OCI-M2 (cell line): ENCODE measurements at regions not wholly inside any gene's neighbourhood (a gene's known extent, or its start where the extent isn't known, plus 50 kb on each side); places are given as distances from the start of the nearest gene placed in this dataset.
"Not testable (repeated sequence)": the region's sequence is repeated elsewhere in the genome, so short reads cannot be mapped to it uniquely, and the experiment has no call there.

Experiments used
- DNase-seq: peaks from one replicate; lab custom pipeline; 2025; ENCODE audit not compliant: unreplicated experiment; lab: John Stamatoyannopoulos, UW

- DNase-seq, result no peak
Measured at GRCh38 chr9:12195456-12195855, 497.7 kb upstream of the TYRP1 start.

DNA sequence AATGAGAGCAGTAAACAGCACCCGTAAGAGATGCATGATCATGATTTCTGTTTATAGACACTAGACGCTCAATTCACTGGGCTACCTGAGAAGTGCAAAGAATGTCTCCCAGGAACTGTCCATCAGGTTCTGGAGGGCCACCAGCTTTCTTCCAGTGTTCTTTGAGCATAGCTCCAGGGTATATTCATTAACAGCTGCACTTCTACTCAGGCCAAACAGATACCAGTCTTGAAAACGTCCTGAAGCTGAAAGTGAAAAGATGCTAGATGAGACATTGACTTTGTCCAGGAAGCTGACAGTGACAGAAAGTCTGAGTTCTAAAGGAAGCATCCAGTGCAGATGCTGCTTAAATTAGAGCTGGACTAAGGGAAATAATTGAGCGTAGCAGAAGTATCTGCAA, 488.7 kb upstream of the TYRP1 start:
- DNase-seq, result no peak

- no peak for DNase-seq
Measured at GRCh38 chr9:12212860-12213259, 480.3 kb upstream of the TYRP1 start.

- no peak for DNase-seq
Measured at GRCh38 chr9:12221470-12221869, 471.7 kb upstream of the TYRP1 start.

GRCh38 chr9:12224449-12224848, 468.7 kb upstream of the TYRP1 start:
- no peak for DNase-seq

DNA sequence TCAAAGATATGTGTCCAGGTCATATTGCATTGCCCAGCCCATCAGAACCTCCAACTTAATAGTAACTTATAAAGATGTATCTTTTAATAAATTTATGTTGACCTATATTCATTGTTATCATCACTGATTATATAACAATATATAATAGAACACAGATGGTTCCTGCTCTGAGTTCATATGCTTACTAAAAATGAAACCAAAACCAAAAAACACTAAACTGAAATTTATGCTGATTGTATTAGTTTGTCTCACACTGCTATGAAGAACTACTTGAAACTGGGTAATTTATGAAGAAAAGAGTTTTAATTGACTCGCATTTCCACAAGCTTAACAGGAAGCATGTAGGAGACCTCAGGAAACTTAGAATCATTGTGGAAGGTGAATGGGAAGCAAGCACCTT, 462.5 kb upstream of the TYRP1 start:
- DNase-seq, result no peak

GRCh38 chr9:12231832-12232231, 461.4 kb upstream of the TYRP1 start:
- DNase-seq, result no peak

GRCh38 chr9:12232836-12233235, 460.3 kb upstream of the TYRP1 start:
- DNase-seq, result no peak

DNA sequence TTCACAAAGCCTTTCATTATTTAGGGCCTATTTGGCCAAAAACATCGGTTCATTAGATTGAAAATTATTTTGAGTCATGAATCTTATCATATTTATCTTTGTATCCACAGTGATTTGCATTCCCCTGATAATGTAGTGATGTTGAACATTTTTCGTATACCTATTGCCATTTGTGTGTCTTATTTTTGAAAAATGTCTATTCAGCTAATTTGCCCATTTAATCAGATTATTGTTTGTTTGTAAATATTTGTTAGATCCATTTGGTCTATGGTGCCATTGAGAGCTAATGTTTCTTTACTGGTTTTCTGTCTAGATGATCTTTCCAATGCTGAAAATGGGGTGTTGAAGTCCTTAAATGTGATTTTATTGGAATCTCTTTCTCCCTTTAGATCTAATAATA, 439.2 kb upstream of the TYRP1 start:
- no peak for DNase-seq

GRCh38 chr9:12266758-12267157, 426.4 kb upstream of the TYRP1 start:
- DNase-seq, result no peak

DNA sequence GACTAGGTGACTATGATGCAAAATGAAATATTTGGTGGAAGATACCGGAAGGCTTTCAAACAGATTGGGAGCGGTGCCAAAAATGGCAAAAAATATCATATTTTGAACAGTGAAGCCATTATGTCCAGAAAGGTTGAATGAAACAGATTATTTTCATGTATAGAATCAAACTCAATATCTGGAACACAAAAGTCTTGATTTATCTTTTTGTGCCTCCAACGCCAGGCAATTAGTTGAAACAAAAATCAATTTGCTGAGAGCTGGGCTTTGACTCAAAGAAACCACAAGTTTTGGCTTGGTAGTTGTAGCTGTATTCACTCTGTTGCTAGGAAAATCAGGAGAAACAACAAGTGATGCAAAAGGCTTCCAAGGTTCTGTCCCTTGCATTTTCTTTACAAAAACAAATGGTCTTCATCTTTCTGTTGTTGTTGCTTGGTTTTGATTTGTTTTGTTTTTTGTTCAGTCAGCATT, 421.7 kb upstream of the TYRP1 start:
- DNase-seq, result no peak

- DNase-seq, result no peak
Measured at GRCh38 chr9:12272471-12273120, 420.6 kb upstream of the TYRP1 start.

DNA sequence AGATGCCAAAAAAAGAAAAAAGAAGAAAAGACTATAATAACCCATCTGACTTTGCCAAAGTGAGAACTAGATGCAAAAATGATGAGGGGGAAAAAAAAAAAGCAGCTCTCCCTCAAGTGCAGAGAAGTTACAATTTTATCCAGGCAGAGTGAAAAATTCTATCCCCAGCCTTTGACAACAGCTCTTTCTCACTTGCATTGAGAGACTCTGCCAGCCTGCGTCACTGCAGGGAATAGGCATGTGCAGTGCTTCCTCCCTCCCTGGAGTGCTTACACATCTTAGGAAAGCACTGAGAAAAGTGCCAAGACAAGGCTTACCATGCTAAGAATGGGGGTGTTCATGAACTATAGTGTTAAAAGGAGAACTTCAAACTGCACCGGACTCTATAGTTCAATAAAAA, 418.6 kb upstream of the TYRP1 start:
- no peak for DNase-seq

DNA sequence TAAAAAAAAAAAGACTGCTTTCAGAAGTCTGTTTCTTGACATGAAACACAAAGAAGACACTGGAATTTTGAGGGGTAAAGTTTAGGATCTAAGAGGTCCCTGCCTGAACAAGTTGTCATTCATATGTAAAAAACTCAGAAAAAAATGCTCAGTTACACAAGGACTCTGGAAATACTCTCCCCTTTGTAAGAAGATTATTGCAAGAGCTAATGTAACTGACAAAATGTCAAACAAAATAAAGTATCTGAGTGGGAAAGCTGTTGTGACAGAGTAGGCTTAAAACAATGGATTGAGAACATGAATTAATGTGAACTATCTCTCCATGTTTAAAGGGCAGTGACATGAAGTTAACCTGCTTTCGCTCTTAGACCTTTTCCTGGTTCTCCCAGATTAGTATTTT, 416.7 kb upstream of the TYRP1 start:
- DNase-seq, result no peak

DNA sequence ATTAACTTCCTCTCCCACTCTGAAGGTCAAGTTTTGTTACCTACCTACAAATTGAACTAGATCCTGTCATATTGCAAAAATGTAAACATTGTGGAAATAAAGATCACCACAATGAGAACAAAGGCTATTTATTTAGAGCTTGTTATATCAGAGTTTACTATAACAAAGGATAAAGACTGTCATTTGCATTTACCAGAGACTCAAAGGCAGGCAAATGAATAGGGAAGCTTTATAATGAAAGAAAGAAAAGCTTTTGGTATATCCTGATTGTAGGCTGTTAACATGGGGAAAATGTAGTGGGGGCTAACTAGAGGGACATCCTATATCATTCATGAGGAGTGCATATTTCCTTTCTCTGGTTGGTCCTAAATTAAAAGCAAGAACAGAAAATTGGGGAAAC, 403.5 kb upstream of the TYRP1 start:
- DNase-seq, result no peak

- no peak for DNase-seq
Measured at GRCh38 chr9:12290166-12290869, 402.9 kb upstream of the TYRP1 start.

DNA sequence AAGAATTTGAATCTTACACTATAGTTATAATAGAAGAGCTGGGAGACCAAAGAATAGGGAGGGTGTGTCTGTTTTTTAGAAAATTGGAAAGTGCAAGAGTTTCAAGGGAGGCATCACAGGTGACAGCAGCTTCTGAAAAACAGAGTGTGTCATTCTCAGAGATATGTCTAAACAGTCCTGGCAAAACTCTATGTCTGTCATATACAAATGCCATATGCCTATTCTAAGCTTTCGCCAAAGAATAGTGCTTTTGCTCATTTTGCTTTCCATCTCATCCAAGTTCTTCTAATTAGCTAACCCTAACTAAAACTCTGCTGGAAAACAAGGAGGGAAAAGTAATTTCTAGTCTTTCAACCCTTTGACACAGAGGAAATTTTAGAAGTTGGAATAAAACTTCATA, 388.0 kb upstream of the TYRP1 start:
- DNase-seq, result no peak

GRCh38 chr9:12314589-12314988, 378.6 kb upstream of the TYRP1 start:
- DNase-seq, result no peak

DNA sequence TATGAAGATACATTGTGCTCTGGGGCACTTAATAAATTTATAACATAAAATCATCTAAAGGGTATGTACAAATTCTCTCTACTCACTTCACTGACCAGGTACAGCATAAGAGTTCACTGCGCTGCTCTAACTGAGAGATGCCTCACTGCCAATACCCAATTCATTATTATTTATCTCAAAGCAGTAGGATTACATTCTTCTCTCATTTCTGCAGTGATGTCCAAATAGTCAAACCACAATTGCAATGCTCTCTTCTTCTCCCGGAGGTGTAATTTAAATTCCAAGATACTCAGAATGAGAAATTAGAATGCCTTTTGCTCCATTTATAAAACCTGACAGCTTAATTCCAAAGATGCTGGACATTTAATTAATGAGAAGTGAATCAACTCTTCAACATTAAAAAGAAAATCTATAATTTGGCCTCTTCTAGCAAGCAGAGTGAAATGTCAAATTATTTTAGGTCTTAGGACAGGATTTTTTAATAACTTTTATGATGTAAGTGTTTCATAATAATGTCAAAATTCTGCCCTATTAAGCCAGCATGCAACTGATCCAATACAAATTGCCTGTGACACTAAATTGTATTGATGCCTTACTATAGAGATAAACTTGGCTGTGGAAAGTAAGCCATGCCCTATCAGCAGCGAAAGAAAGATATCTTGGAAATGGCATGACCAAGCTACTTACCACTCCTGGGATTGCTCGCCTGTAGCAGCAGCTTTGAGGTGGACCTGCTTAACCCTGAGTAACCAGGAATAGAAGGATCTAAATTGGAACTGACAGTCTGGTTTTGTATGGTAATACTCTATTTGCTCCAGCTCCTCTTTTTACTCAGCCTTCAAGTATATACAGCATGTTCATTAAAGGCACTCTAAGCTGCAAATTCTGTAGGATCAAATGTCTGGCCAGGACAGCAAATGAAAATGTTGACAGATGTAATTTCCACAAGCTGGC, 374.2 kb upstream of the TYRP1 start:
- DNase-seq, result no peak

DNA sequence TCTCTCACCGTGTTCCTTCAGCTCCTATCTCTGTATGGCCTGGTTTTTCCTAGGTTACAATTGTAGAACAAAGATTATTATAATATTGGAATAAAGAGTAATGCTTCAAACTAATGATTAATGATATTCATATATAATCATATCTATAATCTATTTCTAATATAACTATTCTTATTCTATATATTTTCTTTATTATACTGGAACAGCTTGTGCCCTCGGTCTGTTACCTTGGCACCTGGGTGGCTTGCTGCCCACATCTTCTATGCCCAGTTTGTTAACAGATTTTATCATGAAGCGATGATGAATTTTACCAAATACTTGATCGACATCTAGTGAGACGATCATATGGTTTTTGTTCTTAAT, 363.6 kb upstream of the TYRP1 start:
- DNase-seq, result no peak

DNA sequence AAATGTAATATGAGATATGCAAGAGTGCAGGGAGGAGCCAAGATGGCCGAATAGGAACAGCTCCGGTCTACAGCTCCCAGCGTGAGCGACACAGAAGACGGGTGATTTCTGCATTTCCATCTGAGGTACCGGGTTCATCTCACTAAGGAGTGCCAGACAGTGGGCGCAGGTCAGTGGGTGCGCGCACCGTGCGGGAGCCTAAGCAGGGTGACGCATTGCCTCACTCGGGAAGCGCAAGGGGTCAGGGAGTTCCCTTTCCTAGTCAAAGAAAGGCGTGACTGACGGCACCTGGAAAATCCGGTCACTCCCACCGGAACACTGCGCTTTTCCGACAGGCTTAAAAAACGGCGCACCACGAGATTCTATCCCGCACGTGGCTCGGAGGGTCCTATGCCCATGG, 359.2 kb upstream of the TYRP1 start:
- DNase-seq, result not testable (repeated sequence)

- DNase-seq, result no peak
Measured at GRCh38 chr9:12350775-12351174, 342.4 kb upstream of the TYRP1 start.
